Immature natural killer cell (primary cell): ENCODE measurements at regions not wholly inside any gene's neighbourhood (a gene's known extent, or its start where the extent isn't known, plus 50 kb on each side); places are given as distances from the start of the nearest gene placed in this dataset.

Experiments
- DNase-seq, 3 donors: peaks; one replicate each; pipeline ENCODE4 v3.0.0; 2022; ENCODE audit warnings: mixed read lengths in 1 of 3
- H3K27ac Mint-ChIP-seq, 6 donors: one replicate each; pipeline ENCODE4 v1.8.0; 2020; ENCODE audit warnings: mixed read lengths in 6 of 6, mild to moderate bottlenecking in 5 of 6, inconsistent platforms in 4 of 6, moderate library complexity in 3 of 6
- H3K27me3 Mint-ChIP-seq, 3 donors: one replicate each; pipeline ENCODE4 v1.8.0; 2020 to 2021; ENCODE audit warnings: low read depth in 3 of 3, mild to moderate bottlenecking in 3 of 3, mixed read lengths in 3 of 3, moderate library complexity in 3 of 3, inconsistent platforms in 1 of 3
- H3K36me3 Mint-ChIP-seq, 3 donors: one replicate each; pipeline ENCODE4 v1.8.0; 2020; ENCODE audit warnings: mixed read lengths in 3 of 3, inconsistent platforms in 2 of 3, mild to moderate bottlenecking in 2 of 3
- H3K4me1 Mint-ChIP-seq, 2 donors: one replicate each; pipeline ENCODE4 v1.8.0; 2020; ENCODE audit warnings: inconsistent platforms in 2 of 2, mild to moderate bottlenecking in 2 of 2, mixed read lengths in 2 of 2, moderate library complexity in 1 of 2
- H3K4me3 Mint-ChIP-seq, 5 donors: one replicate each; pipeline ENCODE4 v1.8.0; 2020; ENCODE audit warnings: mild to moderate bottlenecking in 5 of 5, mixed read lengths in 5 of 5, inconsistent platforms in 3 of 5, moderate library complexity in 3 of 5
- H3K9me3 Mint-ChIP-seq, 6 donors: one replicate each; pipeline ENCODE4 v1.8.0; 2020; ENCODE audit warnings: mild to moderate bottlenecking in 6 of 6, mixed read lengths in 6 of 6, inconsistent platforms in 4 of 6, moderate library complexity in 3 of 6

DNA sequence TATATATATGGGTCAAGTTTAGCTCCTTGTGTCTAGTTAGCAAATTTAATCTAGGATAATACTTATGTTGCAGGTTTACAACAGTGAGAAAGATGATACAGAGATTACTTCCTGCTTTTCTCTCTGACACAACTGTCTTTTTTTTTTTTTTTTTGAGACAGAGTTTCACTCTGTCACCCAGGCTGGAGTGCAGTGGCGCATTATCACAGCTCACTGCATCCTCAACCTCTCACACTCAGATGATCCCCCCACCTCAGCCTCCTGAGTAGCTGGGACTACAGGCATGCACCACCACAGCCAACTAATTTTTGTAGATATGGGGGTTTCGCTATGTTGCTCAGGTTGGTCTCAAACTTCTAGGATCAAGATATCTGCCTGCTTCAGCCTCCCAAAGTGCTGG, 706.9 kb upstream of the SOX9 start:
- H3K4me1 Mint-ChIP-seq: no peaks in the 10 kb centered on the region
- H3K9me3 Mint-ChIP-seq: peaks cover 3 to 32% (median 11%) of the 10 kb centered on the region in 6 donors
- no peak for DNase-seq
- H3K4me3 Mint-ChIP-seq: no peak overlapping the region
- H3K27ac Mint-ChIP-seq: no peak overlapping the region
- peaks cover 0 to 2% (median 2%) of the 10 kb centered on the region in 3 donors for H3K27me3 Mint-ChIP-seq
- H3K36me3 Mint-ChIP-seq: no peaks in the 10 kb centered on the region

DNA sequence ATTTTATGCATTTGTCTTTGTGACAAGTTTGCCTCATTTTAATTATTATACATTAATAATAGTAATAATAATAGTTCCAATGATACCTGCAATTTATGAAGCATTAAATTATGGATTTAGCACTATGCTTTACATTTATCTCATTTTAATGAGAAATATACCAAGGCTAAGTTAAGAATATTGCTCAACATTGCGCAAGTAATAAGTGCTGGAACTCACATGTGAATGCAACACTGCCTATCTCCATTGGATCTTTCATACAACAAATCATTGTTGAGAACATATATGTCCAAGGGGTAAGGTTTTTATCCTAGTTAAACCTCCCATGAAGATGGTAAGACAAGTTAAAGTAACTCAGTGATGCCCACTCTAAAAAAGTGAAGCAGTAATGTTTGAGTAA, 703.7 kb upstream of the SOX9 start:
- H3K9me3 Mint-ChIP-seq: peaks cover 4 to 21% (median 9%) of the 10 kb centered on the region in 6 donors
- no peak overlapping the region for H3K4me3 Mint-ChIP-seq
- H3K36me3 Mint-ChIP-seq: no peaks in the 10 kb centered on the region
- H3K27ac Mint-ChIP-seq: no peak overlapping the region
- H3K4me1 Mint-ChIP-seq: no peaks in the 10 kb centered on the region
- DNase-seq: no peak
- peaks cover 0 to 2% (median 2%) of the 10 kb centered on the region in 3 donors for H3K27me3 Mint-ChIP-seq

DNA sequence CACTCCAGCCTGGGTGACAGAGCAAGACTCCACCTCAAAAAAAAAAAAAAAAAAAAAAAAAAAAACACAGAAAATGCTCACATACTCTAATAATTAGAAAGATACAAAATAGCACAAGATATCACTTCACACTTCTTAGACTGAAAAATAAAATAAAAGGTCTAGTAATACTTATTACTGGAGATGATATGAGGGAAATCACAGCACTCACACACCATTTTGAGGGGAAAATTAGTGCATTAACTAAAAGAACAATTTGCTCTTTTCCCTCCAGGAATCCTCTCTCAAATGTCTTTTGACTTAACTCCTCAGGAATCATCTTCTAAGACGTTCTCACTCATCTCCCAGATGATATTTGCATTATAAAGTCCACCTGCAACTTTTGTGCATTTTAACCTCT, 697.9 kb upstream of the SOX9 start:
- no peaks in the 10 kb centered on the region for H3K36me3 Mint-ChIP-seq
- H3K27me3 Mint-ChIP-seq: no peaks in the 10 kb centered on the region
- DNase-seq: no peak
- H3K9me3 Mint-ChIP-seq: peaks cover 0 to 18% (median 9%) of the 10 kb centered on the region in 6 donors
- H3K27ac Mint-ChIP-seq: no peak overlapping the region
- no peaks in the 10 kb centered on the region for H3K4me1 Mint-ChIP-seq
- no peak overlapping the region for H3K4me3 Mint-ChIP-seq

DNA sequence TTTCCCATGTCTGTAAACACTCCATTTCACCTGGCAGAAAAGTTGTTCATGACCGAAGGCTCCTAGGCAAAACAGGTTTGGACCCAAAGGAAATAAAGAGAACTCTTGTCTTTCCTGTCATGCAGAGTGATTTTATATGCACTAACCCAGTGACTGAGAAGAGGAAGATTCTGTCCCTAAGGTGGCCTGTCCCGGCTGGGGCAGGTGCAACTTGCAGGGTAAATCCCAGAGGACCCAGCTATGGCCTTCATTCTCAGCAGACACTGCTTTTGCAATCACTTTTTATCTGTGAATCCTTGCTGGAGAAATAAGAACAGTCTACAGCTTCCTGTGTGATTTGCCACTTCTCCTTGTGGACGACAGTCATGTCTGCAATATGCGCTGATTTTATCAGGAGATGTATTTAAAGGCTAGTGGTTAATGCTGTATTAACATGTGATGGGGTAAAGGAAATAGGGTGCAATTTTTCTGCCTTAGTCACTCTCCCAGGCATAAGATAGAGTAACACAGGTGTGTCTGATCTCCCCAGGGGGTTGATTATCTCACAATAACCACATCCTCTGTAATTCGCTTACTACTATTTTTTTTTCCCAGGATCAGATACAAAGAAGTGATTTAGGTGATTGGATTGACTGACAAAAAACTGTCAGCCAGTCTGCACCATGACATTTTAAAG, 696.8 kb upstream of the SOX9 start:
- no peak overlapping the region for H3K4me3 Mint-ChIP-seq
- H3K27ac Mint-ChIP-seq: no peak overlapping the region
- no peaks in the 10 kb centered on the region for H3K27me3 Mint-ChIP-seq
- DNase-seq: no peak
- no peaks in the 10 kb centered on the region for H3K4me1 Mint-ChIP-seq
- no peaks in the 10 kb centered on the region for H3K36me3 Mint-ChIP-seq
- H3K9me3 Mint-ChIP-seq: peaks cover 0 to 22% (median 12%) of the 10 kb centered on the region in 6 donors

DNA sequence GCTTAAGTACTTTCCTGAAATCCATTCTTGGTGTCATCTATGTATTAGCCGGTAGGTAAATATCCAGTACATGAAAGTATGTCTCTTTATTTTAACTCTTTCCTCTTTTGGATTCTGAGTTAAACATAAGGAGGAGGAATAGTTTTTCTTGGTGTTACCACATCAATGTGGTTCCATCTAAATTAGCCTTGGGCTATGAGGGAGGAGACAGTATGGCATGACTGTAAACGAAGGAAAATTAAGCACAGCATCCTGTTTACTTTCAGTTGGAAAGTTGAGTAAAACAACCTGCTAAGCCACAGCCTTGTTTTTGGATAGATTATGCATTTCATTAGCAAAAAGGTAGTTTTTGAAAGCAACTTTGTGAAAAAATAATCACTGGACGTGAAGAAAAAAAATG, 693.0 kb upstream of the SOX9 start:
- no peaks in the 10 kb centered on the region for H3K4me1 Mint-ChIP-seq
- peaks cover 0 to 30% (median 12%) of the 10 kb centered on the region in 6 donors for H3K9me3 Mint-ChIP-seq
- H3K27ac Mint-ChIP-seq: no peak overlapping the region
- H3K36me3 Mint-ChIP-seq: no peaks in the 10 kb centered on the region
- H3K4me3 Mint-ChIP-seq: no peak overlapping the region
- no peaks in the 10 kb centered on the region for H3K27me3 Mint-ChIP-seq
- DNase-seq: no peak

DNA sequence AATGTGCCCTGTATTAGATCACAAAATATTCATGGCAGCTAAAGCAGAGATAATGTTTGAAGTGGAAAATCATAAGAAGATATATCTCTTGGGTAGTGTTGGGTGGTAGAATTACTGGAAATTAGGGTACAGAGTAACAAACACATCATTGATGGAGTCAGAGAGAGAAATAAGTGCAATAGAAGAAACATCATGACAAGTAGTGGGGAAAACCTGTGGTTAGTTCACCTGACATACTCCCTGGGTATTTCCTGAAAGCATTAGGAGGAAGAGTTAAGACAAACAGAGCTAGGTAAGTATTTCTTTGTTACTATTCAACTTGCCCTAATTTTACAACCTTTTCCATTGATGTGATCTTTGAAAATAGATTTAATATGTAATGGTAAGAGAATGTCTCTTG, 691.9 kb upstream of the SOX9 start:
- no peak overlapping the region for H3K4me3 Mint-ChIP-seq

DNA sequence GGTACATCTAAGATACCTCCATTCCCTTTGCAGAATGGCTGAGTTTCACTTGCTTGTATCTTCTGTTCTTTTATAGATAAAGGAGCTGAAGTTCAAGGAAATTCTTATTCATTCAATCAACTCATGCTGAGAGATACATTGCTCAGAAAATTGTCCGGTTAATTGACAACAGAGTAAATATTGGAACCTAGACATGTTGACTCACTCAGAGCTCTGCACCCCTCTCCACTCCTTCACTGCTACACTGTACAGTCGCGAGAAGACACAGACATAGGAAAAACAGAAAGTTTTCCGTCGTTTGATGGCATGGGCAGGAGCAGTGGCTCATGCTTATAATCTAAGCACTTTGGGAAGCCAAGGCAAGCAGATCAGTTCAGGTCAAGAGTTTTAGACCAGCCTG, 690.5 kb upstream of the SOX9 start:
- Mint-ChIP-seq H3K4me3 (no peak overlapping the region), H3K36me3 (no peaks in the 10 kb centered on the region), H3K4me1 (no peaks in the 10 kb centered on the region), H3K9me3 (peaks cover 0 to 29% (median 10%) of the 10 kb centered on the region in 6 donors), H3K27ac (no peak overlapping the region), H3K27me3 (no peaks in the 10 kb centered on the region)
- no peak for DNase-seq

More for the DNA sequence above, 691.9 kb upstream of the SOX9 start:
- DNase-seq: no peak
- Mint-ChIP-seq H3K36me3 (no peaks in the 10 kb centered on the region), H3K27me3 (no peaks in the 10 kb centered on the region), H3K4me1 (no peaks in the 10 kb centered on the region), H3K9me3 (peaks cover 0 to 31% (median 10%) of the 10 kb centered on the region in 6 donors), H3K27ac (no peak overlapping the region)

DNA sequence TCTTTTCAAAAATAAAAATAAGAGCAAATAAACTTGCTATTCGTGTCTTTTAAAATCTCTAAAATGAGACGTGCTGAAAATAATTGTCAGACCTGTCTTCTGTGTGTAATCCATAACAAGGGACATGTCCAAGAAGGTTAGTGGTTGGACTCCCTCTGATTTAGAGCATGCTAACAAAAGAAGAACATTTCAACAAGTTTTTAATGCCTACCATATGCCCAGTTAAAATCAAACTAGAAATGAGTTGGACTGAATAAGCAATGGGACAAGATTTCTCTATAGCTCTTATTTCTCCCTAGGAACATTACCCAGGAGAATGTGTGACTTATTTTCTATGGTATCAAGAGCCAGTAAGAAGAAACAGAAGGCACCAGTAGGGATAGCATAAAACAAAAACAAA, 689.7 kb upstream of the SOX9 start:
- no peak overlapping the region for H3K27ac Mint-ChIP-seq
- no peak overlapping the region for H3K4me3 Mint-ChIP-seq
- H3K9me3 Mint-ChIP-seq: peaks cover under 1 to 27% (median 10%) of the 10 kb centered on the region in 6 donors
- H3K27me3 Mint-ChIP-seq: no peaks in the 10 kb centered on the region
- H3K36me3 Mint-ChIP-seq: no peaks in the 10 kb centered on the region
- no peak for DNase-seq
- H3K4me1 Mint-ChIP-seq: no peaks in the 10 kb centered on the region

DNA sequence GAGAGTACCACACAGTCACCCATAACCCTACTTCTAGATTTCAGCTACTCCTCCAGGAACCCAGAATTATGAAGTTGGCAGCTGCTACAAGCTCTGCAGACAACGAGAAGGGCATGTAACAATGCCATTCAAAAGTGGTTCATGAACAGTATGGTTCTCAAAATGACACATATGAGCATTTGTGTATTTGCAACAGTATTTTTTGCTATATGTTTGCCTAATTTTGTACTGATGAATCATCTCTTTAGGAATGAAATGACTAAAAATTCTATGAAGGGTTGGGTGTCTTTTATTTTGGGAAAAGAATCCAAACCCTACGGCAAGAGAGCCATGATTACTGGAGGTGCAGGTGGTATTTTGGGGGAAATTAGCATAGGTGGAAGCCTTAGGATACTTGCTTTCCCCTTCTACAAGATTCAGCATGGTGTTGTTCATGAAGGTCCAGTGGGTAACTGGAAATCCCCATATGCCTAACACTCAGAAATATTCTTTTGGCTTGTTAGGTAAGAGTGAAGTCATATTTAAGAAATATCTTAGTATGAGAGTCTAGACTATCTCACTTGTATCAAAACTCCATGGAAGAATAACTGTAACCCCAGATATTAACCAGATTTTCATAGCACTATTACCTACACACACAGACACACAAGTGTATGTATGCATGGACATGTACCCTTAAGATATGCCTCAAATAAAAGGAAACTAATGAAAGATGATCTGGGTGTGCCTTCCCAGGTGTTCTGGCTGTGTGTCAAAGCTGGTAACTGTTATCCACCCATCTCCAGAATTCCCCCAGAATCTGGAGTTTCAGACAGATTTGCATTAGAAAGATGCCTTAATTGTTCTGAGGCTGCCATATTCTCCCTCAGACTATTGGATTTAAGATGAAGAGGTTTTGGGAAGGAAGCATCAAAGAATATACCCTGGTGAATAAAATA, 688.2 kb upstream of the SOX9 start:
- Mint-ChIP-seq H3K27me3 (no peaks in the 10 kb centered on the region), H3K27ac (no peak overlapping the region), H3K4me3 (no peak overlapping the region), H3K9me3 (peaks cover 0 to 27% (median 9%) of the 10 kb centered on the region in 6 donors), H3K36me3 (no peaks in the 10 kb centered on the region), H3K4me1 (no peaks in the 10 kb centered on the region)
- DNase-seq: no peak

DNA sequence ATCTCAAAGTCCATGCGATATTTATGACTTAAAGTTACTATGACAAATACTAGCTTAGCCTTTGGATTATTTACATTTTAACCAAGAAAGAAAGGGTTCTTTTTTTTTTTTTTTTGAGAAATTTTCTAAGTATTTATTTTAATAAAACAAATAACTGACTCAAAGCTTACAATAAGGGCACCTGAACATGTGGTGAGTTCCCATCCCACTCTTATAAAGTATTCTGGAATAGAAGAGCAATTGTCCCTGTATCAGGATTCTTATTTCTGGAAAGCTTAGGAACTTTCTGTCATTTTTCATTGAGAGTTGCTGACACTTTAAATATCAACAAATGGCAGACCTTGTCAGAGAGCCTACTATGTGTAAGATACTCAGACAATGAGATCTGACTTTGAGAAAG, 686.1 kb upstream of the SOX9 start:
- no peak overlapping the region for H3K4me3 Mint-ChIP-seq
- H3K27ac Mint-ChIP-seq: no peak overlapping the region
- H3K9me3 Mint-ChIP-seq: peaks cover 2 to 18% (median 7%) of the 10 kb centered on the region in 6 donors
- no peak for DNase-seq
- no peaks in the 10 kb centered on the region for H3K27me3 Mint-ChIP-seq
- H3K4me1 Mint-ChIP-seq: no peaks in the 10 kb centered on the region
- no peaks in the 10 kb centered on the region for H3K36me3 Mint-ChIP-seq

DNA sequence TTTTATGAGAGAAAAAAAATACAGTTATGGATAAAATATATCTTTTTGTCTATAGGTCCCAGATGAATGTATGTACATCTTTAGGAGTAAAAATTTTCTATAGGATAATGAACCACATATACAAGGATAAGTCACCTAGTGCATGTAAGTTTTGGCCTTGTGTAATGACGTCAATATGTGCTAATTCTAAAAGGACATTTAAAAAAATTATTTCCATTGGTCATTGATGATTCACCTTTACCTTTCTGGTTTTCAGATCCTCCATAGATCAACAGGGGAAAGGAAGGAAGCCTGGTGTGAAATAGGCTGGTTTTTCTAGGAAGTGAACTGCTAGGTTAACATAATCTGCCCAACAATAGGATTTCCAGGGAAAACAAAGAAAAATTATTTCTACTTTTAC, 684.3 kb upstream of the SOX9 start:
- Mint-ChIP-seq H3K27me3 (no peaks in the 10 kb centered on the region), H3K36me3 (no peaks in the 10 kb centered on the region), H3K4me1 (no peaks in the 10 kb centered on the region), H3K9me3 (peaks cover 5 to 26% (median 11%) of the 10 kb centered on the region in 6 donors), H3K4me3 (no peak overlapping the region), H3K27ac (no peak overlapping the region)
- DNase-seq: no peak

DNA sequence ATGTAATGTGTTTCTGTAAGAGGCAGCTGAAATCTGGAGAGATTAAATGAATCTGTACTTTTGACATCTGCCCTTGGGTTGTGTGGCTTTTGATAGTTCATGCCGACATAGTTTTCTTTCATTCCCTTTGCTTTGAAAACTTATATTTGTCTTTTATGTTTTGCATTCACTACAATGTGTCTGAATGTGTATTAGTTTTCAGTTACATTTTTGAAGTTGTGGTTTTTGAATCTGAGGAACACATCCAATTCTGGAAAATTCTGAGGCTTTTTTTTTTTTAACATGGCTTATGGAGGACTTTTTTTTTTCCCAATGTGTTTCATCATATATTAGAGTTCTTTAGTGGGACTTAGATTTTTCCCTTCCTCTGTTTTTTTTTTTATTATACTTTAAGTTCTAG, 683.7 kb upstream of the SOX9 start:
- Mint-ChIP-seq H3K36me3 (no peaks in the 10 kb centered on the region), H3K4me1 (no peaks in the 10 kb centered on the region), H3K27me3 (no peaks in the 10 kb centered on the region), H3K27ac (no peak overlapping the region), H3K9me3 (peaks cover 5 to 29% (median 13%) of the 10 kb centered on the region in 6 donors), H3K4me3 (no peak overlapping the region)
- no peak for DNase-seq

DNA sequence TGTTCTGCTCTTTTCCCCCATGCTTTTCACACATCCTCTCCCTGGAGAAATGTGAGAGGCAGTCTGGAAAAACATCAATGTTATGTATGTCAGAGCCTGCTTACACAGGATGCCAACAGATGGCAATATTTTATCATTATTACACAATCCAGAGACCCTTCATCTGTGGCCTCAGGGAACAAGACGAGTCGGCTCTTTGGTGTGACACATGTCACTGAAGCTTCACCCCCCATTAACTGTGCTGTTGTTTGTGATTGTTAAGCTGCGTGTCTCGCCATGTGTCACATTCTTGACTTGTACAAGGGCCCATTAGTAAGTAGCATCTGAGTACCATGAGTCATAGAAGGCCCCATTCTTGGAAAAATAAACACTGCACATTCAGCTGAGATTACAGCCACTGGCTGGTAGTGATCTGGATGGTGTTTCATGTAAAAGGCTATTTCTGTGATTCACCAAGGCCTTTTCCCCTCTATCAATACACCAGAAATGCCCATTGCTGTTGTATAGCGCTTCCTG, 682.1 kb upstream of the SOX9 start:
- Mint-ChIP-seq H3K4me1 (no peaks in the 10 kb centered on the region), H3K9me3 (peaks cover 3 to 27% (median 13%) of the 10 kb centered on the region in 6 donors), H3K4me3 (no peak overlapping the region), H3K27me3 (no peaks in the 10 kb centered on the region), H3K27ac (no peak overlapping the region), H3K36me3 (no peaks in the 10 kb centered on the region)
- no peak for DNase-seq

DNA sequence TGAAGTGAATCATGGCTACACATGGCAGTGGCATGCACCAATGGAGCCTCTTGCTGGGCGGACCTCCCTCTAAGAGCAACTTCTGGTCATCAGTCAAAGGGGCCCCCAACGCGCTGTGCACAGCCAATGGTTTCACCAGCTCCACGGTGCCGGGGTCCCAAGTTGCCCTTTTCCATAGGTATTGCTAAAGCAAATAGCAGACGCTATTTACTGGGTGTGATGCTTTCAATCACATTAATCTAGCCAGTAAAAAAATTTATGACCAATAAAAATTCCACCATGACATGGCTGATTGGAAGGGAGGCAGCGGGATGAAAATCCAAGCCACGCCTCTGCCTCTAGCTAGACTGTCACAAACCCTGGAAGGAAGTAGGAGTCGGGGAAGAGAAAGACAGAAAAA, 680.3 kb upstream of the SOX9 start:
- Mint-ChIP-seq H3K27me3 (no peaks in the 10 kb centered on the region), H3K9me3 (peaks cover 5 to 41% (median 13%) of the 10 kb centered on the region in 6 donors), H3K27ac (no peak overlapping the region), H3K36me3 (no peaks in the 10 kb centered on the region), H3K4me1 (no peaks in the 10 kb centered on the region), H3K4me3 (no peak overlapping the region)
- no peak for DNase-seq
